ENCODE measurements at regions not wholly inside any gene's neighbourhood (a gene's known extent, or its start where the extent isn't known, plus 50 kb on each side); places are given as distances from the start of the nearest gene placed in this dataset.
"Not testable (repeated sequence)": the region's sequence is repeated elsewhere in the genome, so short reads cannot be mapped to it uniquely, and the experiment has no call there.

DNA sequence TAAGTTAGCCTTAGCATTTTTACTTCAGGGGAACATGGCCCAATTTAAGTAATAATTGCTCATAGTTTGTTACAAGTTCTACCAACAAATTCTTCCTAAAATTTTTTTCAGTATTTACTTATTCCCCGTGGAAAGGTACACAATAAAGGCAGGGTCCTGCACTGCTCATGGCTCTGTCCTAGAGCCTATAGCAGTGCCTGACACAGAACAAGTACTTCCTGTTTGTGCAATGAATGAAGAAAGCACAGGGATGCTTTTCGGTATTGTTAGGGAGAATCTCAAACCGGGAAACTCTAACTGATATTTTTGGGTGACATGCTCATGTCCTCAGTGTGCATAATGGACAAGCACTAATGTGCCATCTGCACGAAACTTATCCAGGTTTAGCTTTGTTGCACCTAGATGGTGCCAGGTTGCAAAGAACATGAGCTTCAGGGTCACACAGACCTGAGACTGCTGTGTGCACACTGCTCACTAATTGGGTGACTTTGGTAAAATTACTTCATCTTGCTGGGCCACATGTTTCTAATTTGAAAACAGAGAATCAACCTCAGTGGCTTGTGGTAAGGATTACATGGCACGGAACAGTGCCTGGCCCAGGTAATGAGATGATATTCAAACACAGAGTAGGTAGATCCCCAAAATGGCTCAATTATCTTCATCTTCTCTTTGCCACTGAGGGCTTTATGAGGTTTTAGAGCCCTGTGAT, 175.8 kb upstream of the NPY2R start:
- DNase-seq: no peak

DNA sequence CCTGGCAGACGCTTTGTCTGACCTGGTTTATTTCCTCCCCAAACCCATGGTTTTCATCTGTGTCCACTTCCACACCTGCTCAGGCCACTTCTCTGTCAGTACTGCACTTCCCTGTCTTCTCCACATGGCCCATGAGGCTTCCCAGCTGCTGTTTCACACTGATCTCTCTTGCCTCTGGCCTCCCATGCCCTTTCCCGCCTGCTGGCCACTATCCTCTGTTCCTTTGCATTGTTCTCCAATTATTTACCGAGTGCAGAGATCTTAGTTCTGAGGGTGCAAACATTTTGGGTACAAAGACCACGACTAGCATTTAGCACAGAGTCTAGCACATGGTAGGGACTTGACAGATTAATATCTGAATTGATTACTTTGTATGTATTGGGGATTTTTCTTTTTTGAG, 174.8 kb upstream of the NPY2R start:
- DNase-seq: no peak

- no peak for DNase-seq
Measured at GRCh38 chr4:155037031-155037430, 171.4 kb upstream of the NPY2R start.

GRCh38 chr4:155038459-155038858, 170.0 kb upstream of the NPY2R start:
- no peak for DNase-seq

DNA sequence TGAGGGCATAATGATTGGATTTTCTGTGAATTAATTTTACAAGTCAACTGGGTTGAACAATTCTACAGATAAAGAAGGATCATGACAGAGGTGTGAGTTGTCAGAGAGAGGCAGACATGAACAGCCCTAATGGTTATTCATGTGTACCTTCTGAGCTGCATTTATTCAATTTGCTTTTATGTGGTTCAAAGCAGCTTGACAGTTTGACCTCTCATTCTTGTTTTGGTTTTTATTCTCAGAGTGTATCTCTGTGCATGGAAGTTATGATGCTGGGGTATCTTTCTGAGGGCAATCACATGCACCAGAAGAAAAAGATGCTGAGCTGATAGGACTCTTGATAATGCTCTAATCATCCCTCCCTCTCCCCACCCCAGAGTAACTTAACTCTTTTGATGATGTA, 169.3 kb upstream of the NPY2R start:
- no peak for DNase-seq

- no peak for DNase-seq
Measured at GRCh38 chr4:155040031-155040430, 168.4 kb upstream of the NPY2R start.

DNA sequence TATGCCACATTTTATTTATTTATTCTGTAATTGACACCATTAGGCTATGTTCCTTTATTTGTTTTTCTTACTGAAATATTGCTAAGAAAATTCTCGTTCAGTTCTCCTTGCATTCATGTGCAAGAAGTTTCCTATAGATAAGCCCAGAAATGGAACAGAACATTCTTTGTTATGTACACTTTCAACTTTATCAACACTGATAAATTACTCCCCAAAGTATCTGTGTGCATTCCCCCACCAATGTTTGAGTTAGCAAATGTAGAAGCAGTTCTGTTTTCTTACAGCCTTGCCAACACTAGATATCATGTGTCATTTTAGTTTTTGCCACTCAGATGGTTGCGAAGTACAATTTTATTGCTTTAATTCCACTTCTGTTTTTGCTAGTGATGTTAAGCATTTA, 166.4 kb upstream of the NPY2R start:
- DNase-seq: no peak

DNA sequence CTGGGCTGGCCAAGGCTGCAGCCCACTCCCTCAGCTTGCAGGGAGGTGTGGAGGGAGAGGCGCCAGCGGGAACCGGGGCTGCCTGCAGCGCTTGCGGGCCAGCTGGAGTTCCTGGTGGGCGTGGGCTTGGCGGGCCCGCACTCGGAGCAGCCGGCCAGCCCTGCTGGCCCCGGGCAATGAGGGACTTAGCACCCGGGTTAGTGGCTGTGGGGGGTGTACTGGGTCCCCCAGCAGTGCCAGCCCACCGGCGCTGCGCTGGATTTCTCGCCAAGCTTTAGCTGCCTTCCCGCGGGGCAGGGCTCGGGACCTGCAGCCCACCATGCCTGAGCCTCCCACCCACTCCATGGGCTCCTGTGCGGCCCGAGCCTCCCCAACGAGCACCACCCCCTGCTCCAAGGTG, 164.2 kb upstream of the NPY2R start:
- DNase-seq: not testable (repeated sequence)

DNA sequence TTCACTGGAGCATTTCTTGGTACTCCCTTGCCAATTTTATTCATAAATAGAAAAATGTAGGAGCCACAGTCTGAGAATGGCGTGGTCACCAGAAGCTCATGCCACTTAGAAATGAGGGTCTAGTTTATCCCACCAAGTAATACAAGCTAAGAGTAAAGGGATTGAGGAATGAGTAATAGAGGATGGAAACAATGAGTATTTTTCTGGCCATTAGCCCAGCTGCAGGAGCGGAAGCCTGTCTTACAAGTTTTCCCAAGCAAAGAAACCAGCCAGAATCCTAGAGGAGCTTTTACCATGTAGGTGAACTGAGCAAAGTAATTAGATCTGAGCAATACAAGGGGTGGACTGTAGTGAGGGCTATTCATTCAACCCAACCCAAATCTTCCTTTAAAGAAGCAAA, 160.7 kb upstream of the NPY2R start:
- DNase-seq: no peak

DNA sequence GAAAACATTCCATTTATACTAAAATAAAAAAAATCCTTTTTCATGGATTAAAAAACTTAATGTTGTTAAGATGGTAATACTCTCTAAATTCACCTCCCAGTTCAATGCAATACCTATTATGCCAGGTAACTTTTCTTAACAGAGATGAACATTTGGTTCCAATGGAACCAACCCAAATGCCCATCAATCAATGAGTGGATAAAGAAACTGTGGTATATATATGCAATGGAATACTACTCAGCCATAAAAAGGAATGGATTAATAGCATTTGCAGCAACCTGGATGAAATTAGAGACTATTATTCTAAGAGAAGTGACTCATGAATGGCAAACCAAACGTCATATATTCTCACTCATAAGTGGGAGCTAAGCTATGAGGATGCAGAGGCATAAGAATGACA, 154.4 kb upstream of the NPY2R start:
- DNase-seq: not testable (repeated sequence)

DNA sequence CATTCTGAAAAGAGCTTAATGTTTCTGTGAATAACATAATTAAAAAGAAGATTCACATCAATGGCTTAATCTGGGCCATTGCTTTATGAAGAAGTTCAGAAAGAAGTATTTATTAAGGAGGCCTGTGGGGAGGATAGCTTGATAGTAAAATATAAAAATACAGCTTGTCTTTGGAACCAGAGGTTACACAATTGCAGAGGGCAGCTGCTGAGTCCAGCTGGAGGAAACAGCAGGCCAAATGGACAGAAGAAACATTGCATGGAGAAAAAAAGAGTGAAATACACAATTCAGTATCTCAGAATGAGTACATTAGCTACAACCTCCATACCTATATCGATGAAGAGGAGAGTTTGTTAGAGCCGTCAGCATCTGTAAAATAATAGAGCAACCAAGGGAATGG, 148.0 kb upstream of the NPY2R start:
- DNase-seq: no peak

DNA sequence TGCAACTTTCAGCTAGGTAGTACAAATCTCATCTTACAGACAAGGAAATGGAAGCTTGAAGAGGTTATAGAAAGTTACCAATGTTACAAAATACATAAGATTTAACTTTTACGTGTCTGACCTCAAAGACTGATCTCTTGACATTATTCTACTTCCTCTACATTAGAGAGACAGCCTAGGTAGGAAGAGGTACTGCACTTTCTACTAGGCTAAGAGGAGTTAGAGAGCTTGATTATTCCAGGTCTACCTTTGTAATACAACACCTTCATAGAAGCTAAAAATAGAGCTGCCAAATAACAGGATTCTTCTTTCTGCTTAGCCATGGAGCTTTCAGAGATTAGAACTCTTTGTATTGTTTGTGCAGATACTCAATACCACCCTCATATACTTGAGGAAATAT, 147.6 kb upstream of the NPY2R start:
- no peak for DNase-seq

GRCh38 chr4:155062948-155063347, 145.5 kb upstream of the NPY2R start:
- no peak for DNase-seq

DNA sequence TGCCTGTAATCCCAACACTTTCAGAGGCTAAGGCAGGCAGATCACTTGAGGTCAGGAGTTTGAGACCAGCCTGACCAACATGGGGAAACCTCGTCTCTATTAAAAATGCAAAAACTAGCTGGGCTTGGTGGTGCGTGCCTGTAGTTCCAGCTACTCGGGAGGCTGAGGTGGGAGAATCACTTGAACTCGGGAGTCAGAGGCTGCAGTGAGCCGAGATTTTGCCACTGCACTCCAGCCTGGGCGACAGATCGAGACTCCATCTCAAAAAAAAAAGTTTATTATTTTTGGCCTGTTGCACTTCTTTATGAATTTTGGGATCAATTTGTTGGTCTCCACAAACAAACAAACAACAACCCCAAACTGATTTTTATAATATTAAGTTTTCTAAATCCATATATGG, 143.5 kb upstream of the NPY2R start:
- DNase-seq: not testable (repeated sequence)

- DNase-seq: no peak
Measured at GRCh38 chr4:155066871-155067270, 141.6 kb upstream of the NPY2R start.

GRCh38 chr4:155071962-155072361, 136.5 kb upstream of the NPY2R start:
- no peak for DNase-seq

DNA sequence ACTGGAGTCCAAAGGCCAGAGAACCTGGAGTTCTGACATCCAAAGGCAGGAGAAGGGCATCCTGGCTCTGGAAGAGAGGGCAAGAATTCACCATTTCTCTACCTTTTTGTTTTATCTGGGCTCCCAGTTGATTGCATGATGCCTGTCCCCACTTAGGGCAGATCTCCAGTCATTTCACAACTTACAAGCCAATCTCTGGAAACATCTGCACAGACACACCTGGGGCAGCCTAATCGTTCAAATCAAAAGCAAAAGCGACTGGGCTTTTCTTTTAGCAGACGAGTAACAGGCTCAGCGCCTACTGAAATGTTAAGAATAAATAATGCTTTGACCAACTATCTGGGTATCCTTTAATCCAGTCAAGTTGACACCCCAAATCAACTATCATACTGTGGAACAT, 136.0 kb upstream of the NPY2R start:
- DNase-seq: no peak

- DNase-seq: no peak
Measured at GRCh38 chr4:155073852-155074251, 134.6 kb upstream of the NPY2R start.

DNA sequence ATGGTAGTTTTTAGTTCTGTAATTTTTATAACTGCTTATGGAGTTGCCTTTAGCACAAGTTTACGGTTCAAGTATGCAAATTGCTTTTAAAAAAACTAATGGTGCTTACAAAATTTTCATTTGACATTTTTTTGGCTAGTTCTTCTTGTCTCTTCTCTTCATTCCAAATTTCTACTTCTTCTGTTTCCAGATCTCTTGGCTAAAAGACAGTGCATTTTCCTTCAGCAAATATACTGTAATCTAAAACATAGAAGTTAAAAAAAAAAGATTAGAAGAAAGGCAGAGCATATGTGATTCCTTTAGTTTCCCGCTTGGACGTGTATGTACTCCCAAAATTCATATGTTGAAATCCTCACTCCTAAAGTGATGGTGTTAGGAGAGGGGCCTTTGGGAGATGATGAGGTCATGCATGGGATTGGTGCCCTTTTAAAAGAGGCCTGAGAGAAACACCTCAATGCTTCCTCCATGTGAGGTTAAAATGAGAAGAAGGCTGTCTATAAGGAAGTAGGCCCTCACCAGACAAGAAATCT, 132.1 kb upstream of the NPY2R start:
- no peak for DNase-seq

DNA sequence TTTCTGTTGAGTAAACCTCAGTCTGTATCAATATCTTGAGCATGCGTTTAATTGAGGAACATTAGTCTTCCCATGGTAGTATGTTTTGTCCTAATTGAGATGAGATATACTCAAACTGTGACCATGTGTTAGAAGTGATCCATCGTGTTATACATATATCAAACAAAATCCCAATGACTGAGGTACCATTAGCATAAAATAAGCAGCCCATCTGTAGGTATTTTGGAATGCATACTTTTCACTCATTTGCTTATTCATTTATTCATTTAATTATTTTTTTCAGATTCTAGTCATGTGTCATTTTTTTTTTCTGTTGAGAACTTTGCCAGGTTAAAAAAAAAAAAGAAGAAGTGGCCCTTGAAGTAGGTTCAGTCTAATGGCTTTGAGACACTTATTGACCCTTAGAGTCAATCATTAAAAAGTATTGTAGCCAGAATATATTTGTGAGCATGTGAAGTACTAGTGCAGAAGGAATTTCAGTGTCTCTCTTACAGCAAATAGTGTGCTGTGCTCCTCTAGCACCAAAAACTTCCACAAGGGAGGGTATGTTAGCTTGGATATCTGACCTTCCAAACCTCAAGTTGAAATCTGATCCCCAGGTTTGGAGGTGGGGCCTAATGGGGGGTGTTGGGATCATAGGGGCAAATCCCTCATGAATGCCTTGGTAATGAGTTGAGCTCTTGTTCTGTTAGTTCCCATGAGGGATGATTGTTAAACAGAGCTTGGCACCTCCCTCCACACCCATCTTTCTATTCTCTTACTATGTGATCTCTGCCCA, 130.8 kb upstream of the NPY2R start:
- DNase-seq: no peak

DNA sequence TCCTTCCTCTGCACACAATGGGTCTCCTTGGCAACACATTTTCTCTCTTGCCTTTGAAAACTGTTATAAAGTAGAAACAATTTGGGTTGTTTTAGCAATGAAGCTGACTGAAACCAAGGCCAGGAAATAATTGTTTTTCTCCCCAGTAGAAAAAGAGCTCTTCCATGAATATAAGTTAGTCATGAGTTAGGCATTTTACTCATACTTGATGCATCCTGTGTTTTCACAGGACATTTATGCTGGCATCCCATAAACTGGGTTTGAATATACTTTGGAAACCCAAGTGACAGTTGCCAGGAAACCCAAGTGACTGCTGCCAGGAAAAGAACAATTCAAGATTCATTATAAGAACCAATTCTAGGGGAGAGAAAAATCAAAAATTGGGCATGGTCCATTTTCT, 128.6 kb upstream of the NPY2R start:
- DNase-seq: no peak

- DNase-seq: no peak
Measured at GRCh38 chr4:155081222-155081621, 127.2 kb upstream of the NPY2R start.

- no peak for DNase-seq
Measured at GRCh38 chr4:155085843-155086530, 122.4 kb upstream of the NPY2R start.

Measured in skin of body (tissue), 1 donor.